Breast epithelium (tissue), 4 donors: ENCODE measurements at regions not wholly inside any gene's neighbourhood (a gene's known extent, or its start where the extent isn't known, plus 50 kb on each side); places are given as distances from the start of the nearest gene placed in this dataset.

Experiments
- DNase-seq, 2 donors: peaks; one replicate each; pipeline ENCODE4 v3.0.0-alpha.2; 2019; ENCODE audit warnings: low spot score in 2 of 2
- H3K27ac ChIP-seq, 2 donors: fragments of 200-600 bp; sonication (generic) in 1 of 2; one replicate each; pipeline ENCODE4 v1.5.1; 2016 to 2019; ENCODE audit warnings: mild to moderate bottlenecking in 1 of 2
- H3K27me3 ChIP-seq, 2 donors: fragments of 200-600 bp; sonication (generic) in 1 of 2; one replicate each; pipeline versions ENCODE4 v1.5.1 to v1.6.0; 2017 to 2019; ENCODE audit warnings: control low read depth in 1 of 2, mild to moderate bottlenecking in 1 of 2
- H3K36me3 ChIP-seq: fragments of 200-600 bp; one replicate; pipeline ENCODE4 v1.5.1; 2019
- H3K4me1 ChIP-seq, 2 donors: fragments of 200-600 bp; sonication (generic); one replicate each; pipeline ENCODE4 v1.5.1; 2016 to 2019; ENCODE audit warnings: control low read depth in 1 of 2
- H3K4me3 ChIP-seq, 3 donors: fragments of 200-600 bp; sonication (generic); 1 replicate in 2 of 3; 2 replicates in 1 of 3; pipeline ENCODE4 v1.5.1; 2016 to 2019; ENCODE audit warnings: mild to moderate bottlenecking in 3 of 3, moderate library complexity in 2 of 3
- H3K9me3 ChIP-seq, 2 donors: fragments of 200-600 bp; sonication (generic) in 1 of 2; one replicate each; pipeline ENCODE4 v1.5.1; 2016 to 2019; ENCODE audit warnings: control low read depth in 1 of 2
- POLR2A ChIP-seq: fragments of 450-650 bp; IDR thresholded peaks from one replicate; pipeline ENCODE4 v1.6.1; 2016; ENCODE audit warnings: antibody characterized with exemption, mild to moderate bottlenecking, moderate library complexity
- POLR2AphosphoS5 ChIP-seq, 3 donors: sonication (generic); formaldehyde crosslinking; IDR thresholded peaks; one replicate each; pipeline ENCODE4 v1.6.1; 2017; ENCODE audit warnings: antibody characterized with exemption in 3 of 3
- intact Hi-C: fragments of 100-400 bp; cut with DNase I; formaldehyde crosslinking; loops from one replicate; pipeline ENCODE4 v1.15.1; 2023; ENCODE audit warnings: low total_unique reads
- TF ChIP-seq, protein P1 (sequence below), 3 donors: fragments of 450-650 bp; IDR thresholded peaks; one replicate each; pipeline ENCODE4 v1.5.1; 2016 to 2017; ENCODE audit warnings: antibody characterized with exemption in 3 of 3, mild to moderate bottlenecking in 3 of 3, moderate library complexity in 3 of 3

GRCh38 chr17:63262751-63263476 is 183.2 kb downstream of the CYB561 start:
- Histone ChIP-seq H3K36me3 (no peaks in the 10 kb centered on the region), H3K4me3 (no peak overlapping the region), H3K9me3 (no peaks in the 10 kb centered on the region), H3K27ac (no peak overlapping the region), H3K4me1 (no peaks in the 10 kb centered on the region), H3K27me3 (no peaks in the 10 kb centered on the region)
- TF ChIP-seq POLR2AphosphoS5 (IDR thresholded peaks at IDR 0.05) (no peak), POLR2A (no peak)
- intact Hi-C loops, result loop anchor here (2.0 kb wide), 1 partner anchor 60 kb away; no protein-coding TSS in a partner anchor
- DNase-seq, result no peak

DNA sequence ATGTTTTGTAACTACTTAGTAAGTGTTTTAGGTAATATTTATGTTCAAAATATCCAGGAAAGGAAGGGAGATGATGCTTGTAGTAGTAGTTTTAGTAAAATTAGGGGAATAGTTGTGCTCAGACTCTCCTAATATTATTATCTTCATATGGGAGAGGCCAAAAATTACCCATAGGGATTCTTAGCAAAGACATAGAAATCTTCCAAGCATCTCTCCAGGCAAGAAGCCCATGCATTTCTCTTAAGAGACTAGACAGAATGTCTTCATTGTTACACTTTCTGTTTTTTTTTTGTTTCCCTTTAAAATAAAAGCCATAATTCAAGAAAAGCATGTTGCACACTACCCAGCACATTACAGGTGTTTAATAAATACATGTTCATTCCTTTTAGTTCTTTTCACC is 180.6 kb downstream of the CYB561 start:
- no peak for DNase-seq
- TF ChIP-seq POLR2AphosphoS5 (IDR thresholded peaks at IDR 0.05), result no peak
- TF ChIP-seq POLR2A, result no peak
- TF ChIP-seq, protein P1, sequence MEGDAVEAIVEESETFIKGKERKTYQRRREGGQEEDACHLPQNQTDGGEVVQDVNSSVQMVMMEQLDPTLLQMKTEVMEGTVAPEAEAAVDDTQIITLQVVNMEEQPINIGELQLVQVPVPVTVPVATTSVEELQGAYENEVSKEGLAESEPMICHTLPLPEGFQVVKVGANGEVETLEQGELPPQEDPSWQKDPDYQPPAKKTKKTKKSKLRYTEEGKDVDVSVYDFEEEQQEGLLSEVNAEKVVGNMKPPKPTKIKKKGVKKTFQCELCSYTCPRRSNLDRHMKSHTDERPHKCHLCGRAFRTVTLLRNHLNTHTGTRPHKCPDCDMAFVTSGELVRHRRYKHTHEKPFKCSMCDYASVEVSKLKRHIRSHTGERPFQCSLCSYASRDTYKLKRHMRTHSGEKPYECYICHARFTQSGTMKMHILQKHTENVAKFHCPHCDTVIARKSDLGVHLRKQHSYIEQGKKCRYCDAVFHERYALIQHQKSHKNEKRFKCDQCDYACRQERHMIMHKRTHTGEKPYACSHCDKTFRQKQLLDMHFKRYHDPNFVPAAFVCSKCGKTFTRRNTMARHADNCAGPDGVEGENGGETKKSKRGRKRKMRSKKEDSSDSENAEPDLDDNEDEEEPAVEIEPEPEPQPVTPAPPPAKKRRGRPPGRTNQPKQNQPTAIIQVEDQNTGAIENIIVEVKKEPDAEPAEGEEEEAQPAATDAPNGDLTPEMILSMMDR (IDR thresholded peaks at IDR 0.05), result no peak
- Histone ChIP-seq H3K27ac (no peak overlapping the region), H3K4me1 (no peaks in the 10 kb centered on the region), H3K27me3 (no peaks in the 10 kb centered on the region), H3K4me3 (no peak overlapping the region), H3K36me3 (no peaks in the 10 kb centered on the region), H3K9me3 (no peaks in the 10 kb centered on the region)
- intact Hi-C loops, result no loop called here

GRCh38 chr17:63267846-63268245 is 178.3 kb downstream of the CYB561 start:
- no peak overlapping the region for H3K27ac ChIP-seq
- no peak overlapping the region for H3K4me3 ChIP-seq
- no peak for TF ChIP-seq POLR2AphosphoS5 (IDR thresholded peaks at IDR 0.05)
- TF ChIP-seq, protein P1 (IDR thresholded peaks at IDR 0.05), result no peak
- no peaks in the 10 kb centered on the region for H3K27me3 ChIP-seq
- DNase-seq, result no peak
- H3K4me1 ChIP-seq, result no peaks in the 10 kb centered on the region
- intact Hi-C loops, result no loop called here
- H3K36me3 ChIP-seq, result no peaks in the 10 kb centered on the region
- H3K9me3 ChIP-seq, result no peaks in the 10 kb centered on the region

- DNase-seq, result no peak
- TF ChIP-seq POLR2A (no peak), POLR2AphosphoS5 (IDR thresholded peaks at IDR 0.05) (no peak)
- TF ChIP-seq, protein P1 (IDR thresholded peaks at IDR 0.05), result no peak
- H3K9me3 ChIP-seq, result no peaks in the 10 kb centered on the region
- no peaks in the 10 kb centered on the region for H3K27me3 ChIP-seq
- intact Hi-C loops, result no loop called here
- no peaks in the 10 kb centered on the region for H3K36me3 ChIP-seq
- H3K4me1 ChIP-seq, result no peaks in the 10 kb centered on the region
- no peak overlapping the region for H3K4me3 ChIP-seq
- H3K27ac ChIP-seq, result no peak overlapping the region
Measured at GRCh38 chr17:63268827-63269226, 177.3 kb downstream of the CYB561 start.

DNA sequence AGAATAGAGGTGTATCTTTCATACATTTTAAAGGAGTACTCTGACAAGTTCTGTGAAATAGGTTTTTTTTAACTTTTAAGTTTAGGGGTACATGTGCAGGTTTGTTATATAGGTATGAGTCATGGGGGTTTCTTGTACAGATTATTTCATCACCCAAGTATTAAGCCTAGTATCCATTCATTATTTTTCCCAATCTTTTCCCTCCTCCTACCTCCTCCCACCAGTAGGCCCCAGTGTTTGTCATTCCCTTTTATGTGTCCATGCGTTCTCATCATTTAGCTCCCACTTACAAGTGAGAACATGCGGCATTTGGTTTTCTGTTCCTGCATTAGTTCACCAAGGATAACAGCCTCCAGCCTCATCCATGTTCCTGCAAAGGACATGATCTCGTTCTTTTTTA is 175.5 kb downstream of the CYB561 start:
- Histone ChIP-seq H3K9me3 (no peaks in the 10 kb centered on the region), H3K27me3 (no peaks in the 10 kb centered on the region), H3K4me1 (no peaks in the 10 kb centered on the region), H3K27ac (no peak overlapping the region), H3K4me3 (no peak overlapping the region), H3K36me3 (no peaks in the 10 kb centered on the region)
- intact Hi-C loops, result loop anchor here (10.0 kb wide), 1 partner anchor 384 kb away; no protein-coding TSS in a partner anchor
- no peak for TF ChIP-seq POLR2AphosphoS5 (IDR thresholded peaks at IDR 0.05)
- TF ChIP-seq, protein P1 (IDR thresholded peaks at IDR 0.05), result no peak
- no peak for TF ChIP-seq POLR2A
- no peak for DNase-seq
